ENCODE measurements at regions not wholly inside any gene's neighbourhood (a gene's known extent, or its start where the extent isn't known, plus 50 kb on each side); places are given as distances from the start of the nearest gene placed in this dataset.

GRCh38 chr7:40959955-40960354 is 742.9 kb downstream of the INHBA start:
- Histone ChIP-seq H3K9me3 (no peaks in the 10 kb centered on the region), H3K27ac (no peak overlapping the region), H3K4me1 (ENCODE audit: control insufficient read depth in 1 of 2, low read depth in 2 of 2) (no peaks in the 10 kb centered on the region), H3K27me3 (replicated peaks; ENCODE audit: insufficient read depth) (no peaks in the 10 kb centered on the region), H3K36me3 (no peaks in the 10 kb centered on the region), H3K4me3 (no peak overlapping the region)
- no peak for TF ChIP-seq CTCF (IDR thresholded peaks at IDR 0.05)
- no peak for DNase-seq (ENCODE audit: low spot score)
- ATAC-seq (ENCODE audit: insufficient number of reproducible peaks, low FRiP score, low read depth): no peak

GRCh38 chr7:40948239-40948638 is 754.7 kb downstream of the INHBA start:
- ATAC-seq (ENCODE audit: insufficient number of reproducible peaks, low FRiP score, low read depth) (no peak), DNase-seq (ENCODE audit: low spot score) (no peak)
- Histone ChIP-seq H3K27ac (no peak overlapping the region), H3K36me3 (no peaks in the 10 kb centered on the region), H3K4me3 (no peak overlapping the region), H3K4me1 (ENCODE audit: control insufficient read depth in 1 of 2, low read depth in 2 of 2) (no peaks in the 10 kb centered on the region), H3K9me3 (peaks cover 18% of the 10 kb centered on the region), H3K27me3 (replicated peaks; ENCODE audit: insufficient read depth) (no peaks in the 10 kb centered on the region)
- TF ChIP-seq CTCF (IDR thresholded peaks at IDR 0.05): no peak

GRCh38 chr7:40947566-40947965 is 755.3 kb downstream of the INHBA start:
- H3K27ac ChIP-seq: no peak overlapping the region

GRCh38 chr7:40946549-40946948 is 756.3 kb downstream of the INHBA start:
- DNase-seq (ENCODE audit: low spot score) (no peak), ATAC-seq (ENCODE audit: insufficient number of reproducible peaks, low FRiP score, low read depth) (no peak)
- no peak for TF ChIP-seq CTCF (IDR thresholded peaks at IDR 0.05)
- H3K9me3 ChIP-seq: peaks cover 18% of the 10 kb centered on the region
- H3K27me3 ChIP-seq (replicated peaks; ENCODE audit: insufficient read depth): no peaks in the 10 kb centered on the region
- H3K36me3 ChIP-seq: no peaks in the 10 kb centered on the region
- H3K4me1 ChIP-seq (ENCODE audit: control insufficient read depth in 1 of 2, low read depth in 2 of 2): no peaks in the 10 kb centered on the region
- no peak overlapping the region for H3K27ac ChIP-seq
- H3K4me3 ChIP-seq: no peak overlapping the region

More at GRCh38 chr7:40947566-40947965, 755.3 kb downstream of the INHBA start:
- Histone ChIP-seq H3K4me3 (no peak overlapping the region), H3K9me3 (peaks cover 18% of the 10 kb centered on the region), H3K4me1 (ENCODE audit: control insufficient read depth in 1 of 2, low read depth in 2 of 2) (no peaks in the 10 kb centered on the region), H3K36me3 (no peaks in the 10 kb centered on the region), H3K27me3 (replicated peaks; ENCODE audit: insufficient read depth) (no peaks in the 10 kb centered on the region)
- DNase-seq (ENCODE audit: low spot score) (no peak), ATAC-seq (ENCODE audit: insufficient number of reproducible peaks, low FRiP score, low read depth) (no peak)
- no peak for TF ChIP-seq CTCF (IDR thresholded peaks at IDR 0.05)

- no peaks in the 10 kb centered on the region for H3K27me3 ChIP-seq (replicated peaks; ENCODE audit: insufficient read depth)
- no peak for TF ChIP-seq CTCF (IDR thresholded peaks at IDR 0.05)
- H3K4me1 ChIP-seq (ENCODE audit: control insufficient read depth in 1 of 2, low read depth in 2 of 2): no peaks in the 10 kb centered on the region
- peaks cover 18% of the 10 kb centered on the region for H3K9me3 ChIP-seq
- no peaks in the 10 kb centered on the region for H3K36me3 ChIP-seq
- DNase-seq (ENCODE audit: low spot score) (no peak), ATAC-seq (ENCODE audit: insufficient number of reproducible peaks, low FRiP score, low read depth) (no peak)
- H3K4me3 ChIP-seq: no peak overlapping the region
- no peak overlapping the region for H3K27ac ChIP-seq
Observed at GRCh38 chr7:40945788-40946187, 757.1 kb downstream of the INHBA start.
